ENCODE measurements at regions not wholly inside any gene's neighbourhood (a gene's known extent, or its start where the extent isn't known, plus 50 kb on each side); places are given as distances from the start of the nearest gene placed in this dataset.

DNA sequence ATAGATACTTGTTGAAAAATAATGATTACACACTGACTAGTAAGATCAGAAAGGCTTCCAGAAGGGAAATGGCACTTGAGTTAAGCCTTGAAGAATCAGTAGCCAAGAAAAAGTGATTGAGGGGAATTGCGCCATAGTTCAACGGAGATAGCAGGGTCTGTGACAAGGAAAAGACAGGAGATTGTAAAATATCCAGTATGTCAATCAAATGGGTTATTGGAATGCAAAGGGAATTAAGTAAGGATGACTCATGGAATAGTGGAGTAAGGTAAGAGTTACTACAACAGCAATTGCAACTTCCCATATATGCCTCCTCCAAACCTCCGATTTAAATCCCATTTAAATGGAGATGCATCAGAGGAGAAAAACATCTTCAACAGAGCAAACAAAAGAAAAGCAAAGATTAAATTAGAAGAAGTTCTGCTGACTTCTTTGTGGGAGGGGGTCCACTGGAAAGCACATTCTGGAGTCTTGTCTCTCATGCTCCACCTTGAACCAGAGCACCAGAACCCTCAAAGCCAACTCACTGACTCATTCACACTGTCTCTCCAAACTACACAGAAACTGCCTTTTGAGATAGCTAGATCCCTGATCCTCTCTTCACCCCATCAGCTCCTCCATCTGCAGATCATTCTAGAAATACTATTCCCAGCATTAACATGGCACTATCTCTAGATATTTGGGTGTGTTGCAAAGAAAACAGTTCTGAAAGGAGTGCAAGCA is 138.2 kb downstream of the NUAK1 start:
- ATAC-seq (no peak), DNase-seq (ENCODE audit: low spot score) (no peak)

DNA sequence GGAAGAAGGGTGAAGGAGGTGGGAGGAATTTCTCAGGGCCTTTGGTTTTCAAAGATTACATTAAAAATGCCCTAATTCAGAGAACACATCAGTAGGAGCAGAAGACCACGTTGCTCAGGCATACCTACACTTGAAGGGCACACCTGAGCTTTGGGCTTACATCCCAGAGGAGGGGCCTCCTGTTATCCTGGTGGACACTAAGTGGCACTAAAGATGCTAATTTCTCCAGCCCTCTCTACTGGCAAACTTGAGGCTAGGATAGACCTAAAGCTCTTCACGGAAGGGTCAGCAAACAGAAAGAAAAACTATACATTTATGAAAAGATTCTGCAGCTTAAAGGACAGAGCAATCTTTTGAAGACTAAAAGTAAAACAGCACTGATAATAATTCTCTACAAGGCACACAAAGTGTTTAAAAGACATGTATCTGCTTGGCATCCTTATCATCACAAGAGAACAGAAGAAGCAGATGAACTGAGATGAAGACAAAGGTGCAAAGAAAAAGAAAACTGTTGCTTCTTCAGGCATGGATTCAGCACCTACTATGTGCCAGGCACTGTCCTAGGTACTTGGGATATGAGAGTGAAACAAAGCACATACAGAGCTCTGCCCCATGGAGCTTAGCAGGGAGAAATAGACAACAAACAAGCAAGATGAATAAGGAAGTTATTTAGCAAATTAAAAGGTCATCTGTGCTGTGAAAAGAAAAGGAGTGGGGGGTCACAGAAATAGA is 137.5 kb downstream of the NUAK1 start:
- ATAC-seq: no peak
- no peak for DNase-seq (ENCODE audit: low spot score)

DNA sequence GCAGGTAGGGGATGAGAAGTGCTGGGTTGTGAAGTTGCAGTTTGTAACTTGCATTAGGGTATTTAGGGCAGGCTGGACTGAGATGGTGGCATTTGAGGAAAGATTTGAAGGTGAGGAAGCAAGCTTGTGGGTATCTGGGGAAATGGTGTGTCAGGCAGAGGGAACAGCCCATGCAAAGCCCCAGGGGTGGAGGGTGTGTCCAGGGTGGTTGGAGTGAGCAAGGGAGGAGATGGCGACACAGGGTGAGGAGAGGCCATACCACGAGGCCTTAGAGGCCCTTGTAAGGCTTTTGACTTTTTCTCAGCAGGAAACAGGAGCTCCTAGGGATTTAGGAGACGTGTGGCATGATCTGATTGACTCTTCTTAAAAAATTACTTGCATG is 136.9 kb downstream of the NUAK1 start:
- ATAC-seq (no peak), DNase-seq (ENCODE audit: low spot score) (no peak)

DNA sequence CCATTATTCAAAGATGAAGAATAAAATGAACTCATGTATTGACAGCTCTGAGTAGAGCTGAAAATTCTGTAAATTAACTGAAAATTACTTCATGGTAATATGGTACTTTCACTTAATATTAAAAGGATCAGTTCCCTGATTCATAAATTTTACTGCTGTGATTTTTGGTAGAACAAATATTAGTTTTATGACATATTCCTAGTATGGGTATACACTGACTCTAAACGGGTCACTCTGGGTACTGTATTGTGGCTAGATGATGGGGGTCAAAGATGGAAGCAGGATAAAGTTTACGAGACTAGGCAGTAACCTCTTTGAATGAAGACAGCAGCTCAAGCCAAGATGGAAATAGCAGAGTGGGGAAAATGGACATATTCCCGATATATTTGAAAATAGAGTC is 135.5 kb downstream of the NUAK1 start:
- no peak for DNase-seq (ENCODE audit: low spot score)
- no peak for ATAC-seq

DNA sequence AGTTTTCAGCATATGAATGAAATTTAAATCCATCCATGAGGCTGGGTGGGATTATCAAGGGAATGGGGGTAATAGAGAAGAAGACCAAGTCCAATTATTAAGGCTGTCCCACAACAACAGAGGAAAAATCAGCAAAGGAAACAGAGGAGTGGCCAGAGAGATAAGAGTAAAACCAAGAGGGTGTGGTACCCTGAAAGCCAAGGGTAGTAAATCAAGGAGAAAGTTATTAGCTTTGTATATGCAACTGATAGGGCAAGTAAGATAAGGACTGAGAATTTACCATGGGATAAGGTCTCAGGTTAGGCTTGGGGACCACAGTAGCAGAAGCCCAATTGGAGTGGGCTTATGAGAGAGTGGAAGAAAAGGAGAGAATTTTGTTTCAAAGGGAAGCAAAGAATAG is 134.5 kb downstream of the NUAK1 start:
- no peak for DNase-seq (ENCODE audit: low spot score)

DNA sequence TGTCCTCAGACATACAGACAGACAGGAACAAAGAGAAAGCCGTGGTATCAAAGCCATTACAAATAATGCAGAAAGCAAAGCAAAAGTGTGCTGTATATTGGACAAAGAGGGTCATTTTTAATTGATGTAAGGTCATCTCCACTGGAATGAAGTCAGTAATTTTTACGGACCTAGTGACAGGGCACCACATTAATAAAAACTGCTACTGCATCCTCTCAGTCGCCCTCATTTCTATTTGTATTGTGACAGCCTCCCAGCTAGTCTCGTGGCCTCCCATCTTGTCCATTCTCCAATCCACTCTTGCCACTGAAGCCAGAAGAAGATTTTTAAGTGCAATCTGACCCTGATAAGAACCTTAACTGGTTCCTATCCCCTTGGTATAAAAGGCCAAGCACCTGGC is 132.4 kb downstream of the NUAK1 start:
- ATAC-seq (no peak), DNase-seq (ENCODE audit: low spot score) (no peak)

More for the DNA sequence above, 134.5 kb downstream of the NUAK1 start:
- no peak for ATAC-seq

DNA sequence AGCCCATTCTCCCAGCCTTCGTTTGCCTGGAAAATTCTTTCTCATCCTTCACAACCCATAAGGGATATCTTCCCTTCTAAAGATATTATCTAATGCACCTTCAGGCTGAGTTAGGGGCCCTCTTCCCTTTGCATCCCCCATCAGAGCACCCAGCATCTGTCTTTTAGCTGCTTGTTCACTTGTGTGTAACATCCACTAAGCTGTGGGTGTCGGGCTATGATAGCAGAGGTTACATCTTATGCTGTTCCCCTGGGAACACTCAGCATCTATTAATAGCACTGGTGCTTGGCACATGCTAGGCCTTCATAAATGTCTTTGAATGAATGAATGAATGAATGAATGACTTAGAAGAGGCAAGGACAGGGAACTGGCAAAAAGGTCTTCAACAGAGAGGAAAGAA is 131.8 kb downstream of the NUAK1 start:
- DNase-seq (ENCODE audit: low spot score) (no peak), ATAC-seq (no peak)

DNA sequence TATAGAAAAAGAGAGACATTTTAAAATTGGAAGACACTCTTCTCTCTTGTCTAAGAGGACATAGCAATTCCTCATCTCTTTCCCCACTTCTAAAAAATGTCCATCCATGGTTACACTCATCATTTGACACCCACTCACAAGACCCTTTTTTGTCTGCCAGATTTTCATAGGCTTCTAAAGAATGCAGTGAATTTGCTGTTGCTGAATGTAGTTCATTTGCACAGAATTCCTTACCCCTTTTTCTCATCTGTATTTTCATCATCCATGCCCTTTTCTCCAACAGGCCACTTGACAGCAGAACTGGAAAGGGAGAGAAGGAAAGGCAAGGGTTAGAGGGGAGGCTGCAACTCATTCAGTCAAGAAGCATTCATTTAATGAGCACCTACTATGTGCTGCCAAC is 128.0 kb downstream of the NUAK1 start:
- no peak for DNase-seq (ENCODE audit: low spot score)
- ATAC-seq: no peak

All from left lobe of liver (tissue), 2 donors.